ENCODE measurements at regions not wholly inside any gene's neighbourhood (a gene's known extent, or its start where the extent isn't known, plus 50 kb on each side); places are given as distances from the start of the nearest gene placed in this dataset.

- TF ChIP-seq CTCF (IDR thresholded peaks at IDR 0.05), result no peak
- TF ChIP-seq POLR2AphosphoS5 (IDR thresholded peaks at IDR 0.05), result no peak
- TF ChIP-seq EP300 (IDR thresholded peaks at IDR 0.05), result no peak
Observed at GRCh38 chr5:68405026-68405684, 189.6 kb downstream of the PIK3R1 start.

Measured in upper lobe of left lung (tissue), 4 donors.